ENCODE measurements at regions not wholly inside any gene's neighbourhood (a gene's known extent, or its start where the extent isn't known, plus 50 kb on each side); places are given as distances from the start of the nearest gene placed in this dataset.
"Not testable (repeated sequence)": the region's sequence is repeated elsewhere in the genome, so short reads cannot be mapped to it uniquely, and the experiment has no call there.

- WGBS, 2 donors = 81 to 91% methylated on average over 9 of the region's 9 CpGs
- no peaks in the 10 kb centered on the region for H3K36me3 ChIP-seq (ENCODE audit: control insufficient read depth in 1 of 2, insufficient read depth in 2 of 2, low read length in 1 of 2)
- no peak for ATAC-seq (ENCODE audit: low FRiP score)
- no peak overlapping the region for H3K4me3 ChIP-seq (ENCODE audit: low read length in 2 of 2)
- H3K27ac ChIP-seq (ENCODE audit: low read depth in 1 of 2, low read length in 2 of 2) = no peak overlapping the region
- no peaks in the 10 kb centered on the region for H3K9me3 ChIP-seq (ENCODE audit: control insufficient read depth, low read length)
- DNase-seq = no peak
- no peaks in the 10 kb centered on the region for H3K4me1 ChIP-seq (ENCODE audit: control insufficient read depth in 1 of 2, insufficient read depth in 2 of 2, low read length in 2 of 2)
- intact Hi-C loops (cut with DNase I) = no loop called here
- H3K27me3 ChIP-seq (ENCODE audit: control insufficient read depth in 1 of 2, insufficient read depth in 2 of 2, low read length in 1 of 2) = no peaks in the 10 kb centered on the region
Observed at GRCh38 chr4:82275431-82276331, 98.1 kb downstream of the HNRNPD start.

- H3K27ac ChIP-seq (ENCODE audit: low read depth in 1 of 2, low read length in 2 of 2); ATAC-seq (ENCODE audit: low FRiP score); H3K27me3 ChIP-seq (ENCODE audit: control insufficient read depth in 1 of 2, insufficient read depth in 2 of 2, low read length in 1 of 2); H3K4me3 ChIP-seq (ENCODE audit: low read length in 2 of 2); intact Hi-C loops (cut with DNase I); H3K36me3 ChIP-seq (ENCODE audit: control insufficient read depth in 1 of 2, insufficient read depth in 2 of 2, low read length in 1 of 2); DNase-seq; H3K4me1 ChIP-seq (ENCODE audit: control insufficient read depth in 1 of 2, insufficient read depth in 2 of 2, low read length in 2 of 2); H3K9me3 ChIP-seq (ENCODE audit: control insufficient read depth, low read length): not testable (repeated sequence)
- WGBS, 2 donors = 85 to 91% methylated on average over 7 of the region's 7 CpGs
Observed at GRCh38 chr4:82274700-82275099, 99.1 kb downstream of the HNRNPD start.

GRCh38 chr4:82272523-82272922, 101.3 kb downstream of the HNRNPD start:
- H3K4me1 ChIP-seq (ENCODE audit: control insufficient read depth in 1 of 2, insufficient read depth in 2 of 2, low read length in 2 of 2); H3K4me3 ChIP-seq (ENCODE audit: low read length in 2 of 2); DNase-seq; intact Hi-C loops (cut with DNase I); H3K27ac ChIP-seq (ENCODE audit: low read depth in 1 of 2, low read length in 2 of 2); H3K9me3 ChIP-seq (ENCODE audit: control insufficient read depth, low read length); ATAC-seq (ENCODE audit: low FRiP score); H3K27me3 ChIP-seq (ENCODE audit: control insufficient read depth in 1 of 2, insufficient read depth in 2 of 2, low read length in 1 of 2); H3K36me3 ChIP-seq (ENCODE audit: control insufficient read depth in 1 of 2, insufficient read depth in 2 of 2, low read length in 1 of 2): not testable (repeated sequence)
- 92 to 94% methylated on average over 4 of the region's 4 CpGs for WGBS, 2 donors

DNA sequence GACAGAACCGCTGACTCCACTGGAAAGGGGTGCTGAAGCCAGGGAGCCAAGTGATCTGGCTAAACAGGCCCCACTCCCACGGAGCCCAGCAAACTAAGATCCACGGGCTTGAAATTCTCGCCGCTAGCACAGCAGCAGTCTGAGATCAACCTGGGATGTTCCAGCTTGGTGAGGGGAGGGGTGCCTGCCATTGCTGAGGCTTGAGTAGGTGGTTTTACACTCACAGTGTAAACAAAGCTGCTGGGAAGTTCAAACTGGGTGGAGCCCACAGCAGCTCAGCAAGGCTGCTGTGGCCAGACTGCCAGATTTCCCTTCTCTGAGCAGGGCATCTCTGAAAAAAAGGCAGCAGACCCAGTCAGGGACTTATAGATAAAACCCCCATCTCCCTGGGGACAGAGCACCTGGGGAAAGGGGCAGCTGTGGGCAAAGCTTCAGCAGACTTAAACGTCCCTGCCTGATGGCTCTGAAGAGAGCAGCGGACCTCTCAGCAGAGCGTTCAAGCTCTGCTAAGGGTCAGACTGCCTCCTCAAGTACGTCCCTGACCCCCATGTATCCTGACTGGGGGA, 101.8 kb downstream of the HNRNPD start:
- H3K4me3 ChIP-seq (ENCODE audit: low read length in 2 of 2); H3K36me3 ChIP-seq (ENCODE audit: control insufficient read depth in 1 of 2, insufficient read depth in 2 of 2, low read length in 1 of 2); H3K27ac ChIP-seq (ENCODE audit: low read depth in 1 of 2, low read length in 2 of 2); intact Hi-C loops (cut with DNase I); H3K4me1 ChIP-seq (ENCODE audit: control insufficient read depth in 1 of 2, insufficient read depth in 2 of 2, low read length in 2 of 2); ATAC-seq (ENCODE audit: low FRiP score); H3K9me3 ChIP-seq (ENCODE audit: control insufficient read depth, low read length); H3K27me3 ChIP-seq (ENCODE audit: control insufficient read depth in 1 of 2, insufficient read depth in 2 of 2, low read length in 1 of 2); DNase-seq: not testable (repeated sequence)
- WGBS, 2 donors = 66 to 79% methylated on average over 9 of the region's 9 CpGs

- no peak for DNase-seq
- WGBS, 2 donors = 46 to 56% methylated on average over 3 of the region's 3 CpGs
- intact Hi-C loops (cut with DNase I) = loop anchor here (5.0 kb wide), 3 partner anchors 802 to 867 kb away; no protein-coding TSS in a partner anchor
- no peak overlapping the region for H3K4me3 ChIP-seq (ENCODE audit: low read length in 2 of 2)
- ATAC-seq (ENCODE audit: low FRiP score) = no peak
- no peaks in the 10 kb centered on the region for H3K27me3 ChIP-seq (ENCODE audit: control insufficient read depth in 1 of 2, insufficient read depth in 2 of 2, low read length in 1 of 2)
- no peaks in the 10 kb centered on the region for H3K36me3 ChIP-seq (ENCODE audit: control insufficient read depth in 1 of 2, insufficient read depth in 2 of 2, low read length in 1 of 2)
- H3K27ac ChIP-seq (ENCODE audit: low read depth in 1 of 2, low read length in 2 of 2) = no peak overlapping the region
- no peaks in the 10 kb centered on the region for H3K4me1 ChIP-seq (ENCODE audit: control insufficient read depth in 1 of 2, insufficient read depth in 2 of 2, low read length in 2 of 2)
- no peaks in the 10 kb centered on the region for H3K9me3 ChIP-seq (ENCODE audit: control insufficient read depth, low read length)
Observed at GRCh38 chr4:82268826-82269193, 105.0 kb downstream of the HNRNPD start.

DNA sequence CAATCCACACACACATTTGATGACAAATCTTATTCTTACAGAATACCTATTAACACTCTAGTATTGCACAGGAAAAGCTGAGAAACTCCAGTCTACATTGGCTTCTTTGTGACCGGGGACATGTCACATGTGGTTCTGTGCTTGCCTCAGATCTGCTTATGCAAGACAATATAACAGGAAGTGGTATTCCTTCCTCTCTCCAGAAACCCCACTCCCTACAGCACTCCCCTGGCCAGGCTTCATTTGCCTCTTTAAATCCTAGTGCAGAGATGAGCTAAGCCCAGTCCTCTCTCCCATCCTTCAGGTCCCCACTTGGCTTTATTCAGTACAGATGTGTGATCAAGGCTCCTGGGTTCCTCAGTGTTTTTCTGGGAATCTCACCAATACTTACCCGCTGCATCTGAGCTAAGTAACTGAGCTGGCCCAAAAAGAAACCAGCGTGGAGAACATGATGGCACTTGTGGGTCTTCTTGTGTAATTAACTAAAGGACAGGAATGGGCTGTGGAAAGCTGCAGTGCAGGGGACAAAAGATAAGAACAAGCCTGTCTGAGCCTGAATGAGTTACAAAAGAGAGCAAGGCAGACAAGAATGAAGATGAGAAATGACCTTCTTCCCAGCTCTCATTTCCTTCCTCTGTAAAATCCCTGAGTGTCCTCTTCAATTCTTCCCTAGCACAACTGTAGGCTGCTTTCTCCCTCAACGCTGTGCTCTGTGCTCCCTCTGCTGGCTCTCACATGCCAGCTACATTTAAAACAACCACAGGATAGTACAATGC, 105.6 kb downstream of the HNRNPD start:
- no peaks in the 10 kb centered on the region for H3K4me1 ChIP-seq (ENCODE audit: control insufficient read depth in 1 of 2, insufficient read depth in 2 of 2, low read length in 2 of 2)
- DNase-seq = peak in 1 of 2 donors; percentile 68
- H3K27ac ChIP-seq (ENCODE audit: low read depth in 1 of 2, low read length in 2 of 2) = no peak overlapping the region
- H3K36me3 ChIP-seq (ENCODE audit: control insufficient read depth in 1 of 2, insufficient read depth in 2 of 2, low read length in 1 of 2) = no peaks in the 10 kb centered on the region
- no peaks in the 10 kb centered on the region for H3K9me3 ChIP-seq (ENCODE audit: control insufficient read depth, low read length)
- H3K4me3 ChIP-seq (ENCODE audit: low read length in 2 of 2) = no peak overlapping the region
- H3K27me3 ChIP-seq (ENCODE audit: control insufficient read depth in 1 of 2, insufficient read depth in 2 of 2, low read length in 1 of 2) = no peaks in the 10 kb centered on the region
- intact Hi-C loops (cut with DNase I) = loop anchor here (5.0 kb wide), 3 partner anchors 801 to 866 kb away; no protein-coding TSS in a partner anchor
- ATAC-seq (ENCODE audit: low FRiP score) = peak; percentile 89
- WGBS, 2 donors = 43 to 50% methylated on average over 4 of the region's 4 CpGs

DNA sequence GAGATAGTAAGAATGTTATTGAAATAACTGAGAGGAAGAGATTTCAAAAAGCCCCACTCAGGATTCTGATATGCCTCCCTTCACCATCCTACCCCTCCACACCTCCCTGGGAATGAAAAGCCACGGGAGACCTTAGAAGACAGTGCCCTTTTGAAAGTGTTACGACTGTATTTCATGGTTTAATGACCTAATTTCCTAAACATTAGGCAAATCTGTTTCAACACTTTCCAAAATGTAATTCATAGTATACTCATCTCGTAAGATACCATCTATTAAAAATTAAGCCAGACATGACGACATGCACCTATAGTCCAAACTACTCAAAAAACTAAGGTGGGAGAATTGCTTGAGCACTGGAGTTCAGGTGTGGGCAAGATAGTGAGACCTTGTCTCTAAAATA, 106.3 kb downstream of the HNRNPD start:
- no peaks in the 10 kb centered on the region for H3K27me3 ChIP-seq (ENCODE audit: control insufficient read depth in 1 of 2, insufficient read depth in 2 of 2, low read length in 1 of 2)
- no peak overlapping the region for H3K27ac ChIP-seq (ENCODE audit: low read depth in 1 of 2, low read length in 2 of 2)
- DNase-seq = no peak
- WGBS, 2 donors = 72 to 83% methylated on average over 4 of the region's 4 CpGs
- no peaks in the 10 kb centered on the region for H3K9me3 ChIP-seq (ENCODE audit: control insufficient read depth, low read length)
- H3K36me3 ChIP-seq (ENCODE audit: control insufficient read depth in 1 of 2, insufficient read depth in 2 of 2, low read length in 1 of 2) = no peaks in the 10 kb centered on the region
- intact Hi-C loops (cut with DNase I) = loop anchor here (5.0 kb wide), 3 partner anchors 800 to 865 kb away; no protein-coding TSS in a partner anchor
- no peaks in the 10 kb centered on the region for H3K4me1 ChIP-seq (ENCODE audit: control insufficient read depth in 1 of 2, insufficient read depth in 2 of 2, low read length in 2 of 2)
- no peak overlapping the region for H3K4me3 ChIP-seq (ENCODE audit: low read length in 2 of 2)
- no peak for ATAC-seq (ENCODE audit: low FRiP score)

GRCh38 chr4:82266345-82266744, 107.4 kb downstream of the HNRNPD start:
- H3K4me1 ChIP-seq (ENCODE audit: control insufficient read depth in 1 of 2, insufficient read depth in 2 of 2, low read length in 2 of 2) = no peaks in the 10 kb centered on the region
- H3K36me3 ChIP-seq (ENCODE audit: control insufficient read depth in 1 of 2, insufficient read depth in 2 of 2, low read length in 1 of 2) = no peaks in the 10 kb centered on the region
- H3K9me3 ChIP-seq (ENCODE audit: control insufficient read depth, low read length) = no peaks in the 10 kb centered on the region
- ATAC-seq (ENCODE audit: low FRiP score) = no peak
- no peak overlapping the region for H3K4me3 ChIP-seq (ENCODE audit: low read length in 2 of 2)
- DNase-seq = no peak
- intact Hi-C loops (cut with DNase I) = loop anchor here (5.0 kb wide), 3 partner anchors 799 to 864 kb away; no protein-coding TSS in a partner anchor
- no peaks in the 10 kb centered on the region for H3K27me3 ChIP-seq (ENCODE audit: control insufficient read depth in 1 of 2, insufficient read depth in 2 of 2, low read length in 1 of 2)
- no peak overlapping the region for H3K27ac ChIP-seq (ENCODE audit: low read depth in 1 of 2, low read length in 2 of 2)
- 55% methylated on average over 2 of the region's 2 CpGs for WGBS, 2 donors

Data from aorta (tissue), 5 donors.